ENCODE measurements at regions not wholly inside any gene's neighbourhood (a gene's known extent, or its start where the extent isn't known, plus 50 kb on each side); places are given as distances from the start of the nearest gene placed in this dataset.

DNA sequence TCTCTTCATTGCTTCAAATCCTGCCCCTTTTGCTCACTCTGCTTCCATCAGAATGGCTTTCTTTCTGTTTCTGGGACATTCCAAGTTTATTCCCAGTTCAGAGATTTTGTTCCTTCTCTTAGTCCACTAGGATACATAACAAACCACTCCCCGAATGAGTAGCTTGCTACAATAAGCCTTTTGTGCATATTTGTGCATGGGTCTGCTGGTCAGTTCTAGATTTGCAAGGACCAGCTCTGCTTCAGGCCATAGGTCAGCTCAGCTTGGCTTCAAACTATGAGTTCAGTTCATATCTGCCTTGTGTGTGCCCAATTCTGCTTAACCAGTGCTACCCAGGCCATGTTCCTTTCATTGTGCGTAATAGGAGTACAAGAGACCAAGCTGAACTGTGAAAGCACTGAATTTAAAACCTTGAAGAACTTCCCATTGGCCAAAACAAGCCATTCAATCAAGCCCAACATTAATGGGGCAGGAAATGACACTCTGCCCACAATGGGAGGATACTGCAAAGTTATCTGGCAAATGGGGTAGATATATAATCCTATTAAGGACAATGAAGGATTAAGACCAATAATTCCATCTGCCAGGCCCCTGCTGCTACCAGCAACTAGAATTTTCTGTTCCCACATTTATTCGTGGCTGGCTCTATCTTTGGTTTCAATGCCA is 328.8 kb downstream of the PRELID2 start:
- DNase-seq (ENCODE audit: low spot score), result no peak

DNA sequence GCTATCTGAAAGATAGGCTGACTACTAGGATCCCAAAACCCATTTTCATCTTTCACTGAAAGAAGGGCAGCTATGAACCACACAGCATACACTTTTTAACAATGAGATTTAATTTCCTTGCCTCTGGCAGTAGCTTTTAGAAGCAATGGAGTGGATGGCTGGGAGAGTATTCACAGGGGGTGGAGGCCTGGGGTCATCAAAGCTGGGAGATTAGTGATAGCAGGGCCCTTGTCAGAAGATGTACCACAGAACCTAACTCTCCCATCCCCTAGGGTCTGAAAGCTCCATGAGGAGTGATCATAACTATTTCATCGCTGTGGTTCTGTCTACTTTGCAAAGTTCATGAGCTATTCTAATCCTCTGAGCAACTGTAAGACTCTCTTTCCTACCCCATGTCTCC is 332.2 kb downstream of the PRELID2 start:
- DNase-seq (ENCODE audit: low spot score), result no peak

DNA sequence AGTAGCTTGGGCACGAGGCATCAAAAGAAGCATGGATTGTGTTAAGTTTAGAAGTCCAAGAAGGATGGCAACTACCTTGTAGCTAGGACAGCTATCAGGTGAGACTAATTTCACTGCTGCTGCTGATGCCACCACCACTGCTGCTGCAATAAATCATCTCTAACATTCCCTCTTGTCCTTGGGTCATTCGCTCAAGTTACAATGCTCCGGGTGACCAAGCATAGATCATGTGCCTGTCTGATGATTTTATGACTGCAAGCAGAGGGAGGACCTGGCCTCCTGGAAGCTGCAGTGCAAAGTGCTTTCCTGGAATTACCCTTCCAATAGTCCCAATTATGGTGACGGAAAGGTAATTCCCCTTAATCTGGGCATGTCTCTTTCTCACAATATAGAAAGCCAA is 334.4 kb downstream of the PRELID2 start:
- no peak for DNase-seq (ENCODE audit: low spot score)

DNA sequence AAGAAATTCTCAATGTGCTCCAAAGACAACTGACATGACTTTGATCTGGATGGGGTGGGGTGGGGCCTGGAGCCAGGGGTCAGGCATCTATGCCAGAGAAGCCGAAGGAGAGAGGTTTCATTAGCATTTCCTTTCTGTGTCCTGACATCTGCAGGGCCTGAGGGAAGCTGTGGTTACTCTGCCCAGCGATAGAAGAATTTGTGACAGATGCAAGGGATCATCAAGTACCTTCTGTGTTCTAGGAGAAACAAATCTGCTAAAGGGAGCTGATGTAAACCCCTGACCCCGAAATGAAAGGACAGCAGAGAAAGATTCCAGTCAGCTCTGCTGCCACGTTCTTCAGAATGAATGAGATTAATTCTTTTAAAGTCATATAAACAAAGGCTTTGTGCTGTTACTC is 335.7 kb downstream of the PRELID2 start:
- DNase-seq (ENCODE audit: low spot score), result no peak

DNA sequence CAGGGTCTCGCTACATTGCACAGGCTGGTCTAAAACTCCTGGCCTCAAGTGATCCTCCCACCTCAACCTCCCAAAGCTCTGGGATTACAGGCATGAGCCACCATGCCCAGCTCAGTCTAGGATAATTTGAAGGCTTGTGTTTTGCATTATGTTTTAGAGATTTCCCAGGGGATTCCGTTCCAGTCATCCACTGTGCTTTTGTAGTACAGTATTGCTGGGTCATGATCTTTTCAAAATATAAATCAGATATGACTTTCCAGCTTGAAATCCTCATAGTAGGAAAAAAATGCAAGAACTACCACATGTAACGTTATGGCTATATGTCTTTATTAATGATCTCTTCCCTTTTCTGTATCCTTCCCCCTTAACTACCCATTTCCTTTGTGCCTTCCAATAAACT is 338.1 kb downstream of the PRELID2 start:
- no peak for DNase-seq (ENCODE audit: low spot score)

DNA sequence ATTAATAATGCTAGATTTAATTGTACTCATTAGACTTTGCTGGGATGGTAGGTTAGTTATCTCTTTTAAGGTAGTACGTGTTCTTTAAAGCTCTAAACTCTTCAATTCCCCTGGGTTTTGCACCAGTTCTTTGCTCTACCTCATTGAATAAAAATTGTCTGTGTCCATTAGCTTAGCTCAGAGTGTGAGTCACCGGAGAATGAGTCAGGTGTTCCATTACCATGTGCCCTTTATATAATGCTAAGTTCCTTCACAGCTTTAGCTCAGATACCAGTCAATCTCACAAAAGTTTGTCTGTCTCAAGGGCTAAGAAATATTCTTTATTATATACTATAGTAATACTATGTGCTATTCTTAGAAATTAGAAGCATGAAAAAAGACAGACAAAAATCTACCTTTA is 339.4 kb downstream of the PRELID2 start:
- peak; percentile 45 for DNase-seq (ENCODE audit: low spot score)

DNA sequence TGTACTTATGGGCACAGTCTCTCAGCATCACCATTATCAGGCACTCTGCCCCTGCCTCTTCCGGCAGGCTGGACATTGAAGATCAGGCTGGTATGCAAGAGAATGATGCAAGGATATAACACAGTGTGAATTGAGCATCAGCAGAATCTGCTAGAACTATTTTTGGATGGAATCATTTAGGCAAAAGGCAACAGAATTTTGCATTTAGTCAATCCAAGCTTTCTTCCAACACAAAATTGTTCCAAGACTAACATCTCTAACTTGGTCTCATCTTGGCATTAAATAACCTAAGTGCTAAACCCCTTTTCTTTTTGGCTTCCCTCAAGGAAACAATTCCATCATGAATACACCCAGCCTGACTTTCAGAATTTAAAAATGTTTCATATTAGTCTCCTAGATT is 339.9 kb downstream of the PRELID2 start:
- DNase-seq (ENCODE audit: low spot score), result no peak

DNA sequence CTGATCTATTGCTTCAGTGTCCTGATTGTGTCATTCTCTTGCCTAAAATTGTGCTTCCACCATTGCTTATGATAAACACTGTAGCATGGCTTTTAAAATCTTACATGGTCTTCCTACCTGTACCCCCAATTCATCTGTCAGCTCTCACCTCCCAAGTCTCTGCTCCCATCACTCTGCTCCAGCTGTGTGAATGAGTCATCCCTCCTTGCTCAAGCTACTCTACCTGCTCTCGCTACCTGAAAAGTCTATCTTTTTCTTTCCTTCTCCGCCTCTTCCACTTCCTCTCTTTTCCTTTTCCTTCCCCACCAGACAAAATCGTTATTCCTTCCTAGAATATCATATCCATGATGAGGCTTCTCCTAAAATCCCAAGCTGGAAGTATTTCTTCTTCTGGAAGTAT is 341.7 kb downstream of the PRELID2 start:
- no peak for DNase-seq (ENCODE audit: low spot score)

DNA sequence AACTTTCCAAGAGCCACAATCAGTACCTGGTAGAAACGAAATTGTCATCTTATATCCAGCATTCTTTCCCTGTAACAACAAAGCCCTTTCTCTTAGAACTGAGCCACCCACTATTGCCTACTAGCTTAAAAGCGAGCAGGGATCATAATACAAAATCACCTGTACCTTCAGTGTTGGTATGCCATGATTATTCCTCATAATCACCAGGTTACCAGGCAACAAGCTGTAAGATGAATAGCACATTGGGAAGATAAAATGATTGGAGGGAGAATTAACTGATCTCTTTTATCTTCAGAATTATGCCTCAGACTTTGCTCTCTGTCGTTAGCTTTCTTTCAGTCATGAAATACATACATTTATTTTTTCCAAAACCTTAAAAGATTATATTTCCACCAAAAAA is 345.6 kb downstream of the PRELID2 start:
- no peak for DNase-seq (ENCODE audit: low spot score)

DNA sequence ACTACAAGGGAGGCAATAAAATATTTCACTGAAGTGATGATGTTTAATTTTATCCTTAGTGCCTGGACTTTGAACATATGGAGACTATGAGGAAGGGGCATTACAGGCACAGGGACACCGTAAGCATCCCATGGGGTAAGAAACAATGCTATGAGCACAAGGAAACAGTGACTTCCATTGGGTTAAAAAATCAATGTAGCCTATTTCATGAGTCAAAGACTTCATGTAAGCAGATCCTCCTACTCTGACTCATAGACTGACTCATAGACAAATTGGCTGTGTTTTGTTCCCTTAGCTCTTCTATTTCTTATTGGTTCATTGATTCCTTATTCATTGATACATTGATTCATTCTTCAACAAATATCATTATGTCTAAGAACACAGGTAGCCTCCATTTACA is 351.0 kb downstream of the PRELID2 start:
- peak; percentile 21 for DNase-seq (ENCODE audit: low spot score)

DNA sequence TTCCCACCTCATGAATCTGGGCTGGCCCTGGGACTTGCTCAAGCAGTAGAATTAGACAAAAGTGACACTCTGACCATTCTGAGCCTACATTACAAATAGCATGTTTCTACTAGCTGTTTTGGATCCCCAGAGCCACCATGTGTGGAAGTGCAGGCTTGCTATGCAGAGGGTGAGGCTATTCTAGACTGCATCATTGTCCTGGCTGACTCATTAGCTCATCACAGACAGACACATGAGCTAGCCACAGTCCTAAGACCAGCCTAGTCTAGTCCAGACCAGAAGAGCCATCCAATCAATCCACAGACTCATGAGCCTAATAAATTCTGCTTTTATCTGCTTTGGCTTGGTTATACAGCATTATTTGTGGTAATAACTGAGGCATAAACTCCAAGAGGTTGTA is 351.9 kb downstream of the PRELID2 start:
- no peak for DNase-seq (ENCODE audit: low spot score)

DNA sequence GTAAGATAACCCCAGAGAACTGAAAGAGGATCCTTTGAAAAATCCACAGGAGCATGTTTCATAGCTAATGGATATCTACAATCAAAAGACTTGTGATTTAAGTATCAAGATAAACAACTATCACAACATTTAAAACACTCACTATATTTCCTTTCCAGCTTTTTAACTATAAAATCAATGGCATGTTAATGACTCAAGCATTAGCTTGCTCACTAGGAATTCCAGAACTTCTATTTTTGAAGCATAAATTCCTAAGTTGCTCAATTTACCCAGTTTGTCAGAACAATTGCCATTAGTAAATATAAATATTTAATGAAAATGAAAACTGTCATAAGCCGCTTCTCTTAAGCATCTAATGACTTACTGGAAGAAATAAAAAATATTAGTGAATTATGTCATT is 355.3 kb downstream of the PRELID2 start:
- no peak for DNase-seq (ENCODE audit: low spot score)

DNA sequence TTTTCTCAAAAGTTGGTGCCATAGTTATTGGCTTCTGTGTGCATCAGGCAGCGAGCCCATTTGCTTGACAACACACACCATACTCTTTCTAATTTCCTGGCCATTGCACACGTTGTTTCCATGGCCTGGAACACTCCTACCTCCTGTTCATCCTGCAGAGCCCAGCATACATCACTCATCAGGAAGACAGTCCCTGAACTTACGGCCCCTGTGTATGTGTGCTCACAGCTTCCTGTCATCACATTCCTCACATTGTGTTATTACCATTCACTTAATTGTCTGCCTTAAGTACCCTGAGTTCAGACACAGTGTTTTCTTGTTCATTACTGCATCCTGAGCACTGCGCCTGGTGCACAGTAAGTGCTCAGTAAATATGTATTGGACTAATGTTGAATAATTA is 355.9 kb downstream of the PRELID2 start:
- no peak for DNase-seq (ENCODE audit: low spot score)

DNA sequence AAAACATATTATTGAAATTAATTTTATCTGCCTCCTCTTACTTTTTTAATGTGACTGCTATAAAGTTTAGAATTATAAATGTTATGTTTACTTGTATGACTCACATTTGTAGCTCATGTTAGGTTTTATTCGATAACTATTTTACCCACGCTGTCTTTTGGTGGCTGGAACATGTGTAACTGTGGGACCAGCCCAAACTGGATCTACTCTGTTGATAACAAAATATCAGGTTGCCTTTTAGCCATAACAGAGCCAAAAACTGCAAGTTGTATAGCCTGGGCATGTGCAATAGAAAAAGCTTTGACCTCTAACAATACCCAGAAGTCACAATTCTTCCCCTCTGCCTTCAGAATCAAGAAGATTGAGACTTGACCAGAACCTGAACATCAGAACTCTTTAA is 356.5 kb downstream of the PRELID2 start:
- no peak for DNase-seq (ENCODE audit: low spot score)

DNA sequence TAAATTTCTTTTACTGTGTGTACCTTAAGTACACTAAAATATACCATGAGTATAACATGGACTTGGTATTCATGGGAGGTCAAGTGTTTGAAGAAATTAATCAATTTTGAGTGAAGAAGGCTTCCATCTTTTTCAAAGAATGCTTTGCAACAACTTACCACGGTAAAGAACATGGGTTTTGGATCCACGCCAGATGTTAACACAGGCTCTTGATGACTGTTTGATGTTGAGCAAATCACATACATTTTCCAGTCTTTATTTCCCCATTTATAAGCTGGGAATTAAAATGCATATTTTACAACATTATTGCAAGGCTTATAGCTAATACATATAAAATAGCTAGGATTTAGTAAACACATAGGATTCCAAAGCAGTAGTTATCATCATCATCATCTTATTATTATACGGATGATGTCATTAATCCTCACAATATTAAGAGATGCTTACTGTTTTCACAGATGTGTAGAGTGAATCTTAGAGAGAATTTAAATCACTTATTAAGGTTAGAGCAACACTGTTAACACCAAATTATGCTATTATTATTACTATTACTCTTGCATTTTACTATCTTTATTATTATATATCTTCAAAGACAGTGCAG is 362.0 kb downstream of the PRELID2 start:
- no peak for DNase-seq (ENCODE audit: low spot score)

DNA sequence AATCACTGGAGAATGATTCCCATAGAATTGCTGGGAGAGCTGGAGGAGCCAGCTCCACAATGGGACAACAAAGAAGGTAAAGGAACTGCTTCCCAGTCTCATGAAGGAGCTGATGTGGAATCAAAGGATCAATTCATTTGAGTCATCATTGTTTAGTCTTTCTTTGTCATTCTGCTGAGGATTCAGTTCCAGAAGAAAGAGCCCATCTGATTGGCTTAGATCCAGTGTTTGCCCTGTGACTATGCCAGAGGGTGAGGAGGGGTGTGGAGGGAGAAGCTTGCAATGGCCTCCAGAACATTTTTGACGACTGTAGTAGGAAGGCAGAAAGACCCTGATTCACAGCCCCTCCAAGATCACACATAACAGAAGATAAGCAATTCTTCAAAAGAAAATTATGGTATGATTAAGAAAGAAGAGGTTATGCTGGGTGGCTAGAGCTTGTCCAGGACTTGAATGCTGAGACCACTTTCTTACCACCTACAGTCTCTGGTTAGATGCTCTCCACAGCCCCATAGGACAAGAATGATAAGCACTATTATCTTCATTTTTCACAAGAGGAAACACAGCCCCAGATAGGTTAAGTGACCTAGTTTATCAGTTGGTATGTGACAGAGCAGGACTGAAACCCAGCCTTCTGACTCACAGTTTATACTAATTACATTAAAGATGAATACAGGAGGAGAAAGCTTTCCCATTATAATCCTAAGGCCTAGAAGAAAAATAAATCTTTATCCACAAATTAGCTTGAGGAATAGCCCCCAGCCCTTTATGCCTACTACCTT is 363.1 kb downstream of the PRELID2 start:
- DNase-seq (ENCODE audit: low spot score), result peak; percentile 51

DNA sequence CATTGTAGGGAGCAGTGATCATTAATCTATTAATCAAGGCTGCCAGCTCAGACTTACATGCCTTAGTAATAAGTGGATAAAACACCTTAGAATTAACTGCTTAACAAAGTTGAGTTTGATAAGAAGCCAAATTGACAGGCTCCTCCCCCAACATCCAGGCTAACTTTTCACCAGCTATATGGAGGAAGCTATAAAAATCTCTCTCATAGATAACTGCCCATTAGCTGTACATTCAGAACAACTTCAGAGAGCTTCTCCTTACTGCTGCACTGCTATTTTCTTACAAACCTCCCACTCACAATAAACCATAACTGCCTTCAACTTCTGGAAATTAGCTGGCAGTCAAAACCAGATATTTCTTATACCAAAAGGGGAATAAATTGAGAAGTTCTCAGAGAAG is 364.1 kb downstream of the PRELID2 start:
- no peak for DNase-seq (ENCODE audit: low spot score)

DNA sequence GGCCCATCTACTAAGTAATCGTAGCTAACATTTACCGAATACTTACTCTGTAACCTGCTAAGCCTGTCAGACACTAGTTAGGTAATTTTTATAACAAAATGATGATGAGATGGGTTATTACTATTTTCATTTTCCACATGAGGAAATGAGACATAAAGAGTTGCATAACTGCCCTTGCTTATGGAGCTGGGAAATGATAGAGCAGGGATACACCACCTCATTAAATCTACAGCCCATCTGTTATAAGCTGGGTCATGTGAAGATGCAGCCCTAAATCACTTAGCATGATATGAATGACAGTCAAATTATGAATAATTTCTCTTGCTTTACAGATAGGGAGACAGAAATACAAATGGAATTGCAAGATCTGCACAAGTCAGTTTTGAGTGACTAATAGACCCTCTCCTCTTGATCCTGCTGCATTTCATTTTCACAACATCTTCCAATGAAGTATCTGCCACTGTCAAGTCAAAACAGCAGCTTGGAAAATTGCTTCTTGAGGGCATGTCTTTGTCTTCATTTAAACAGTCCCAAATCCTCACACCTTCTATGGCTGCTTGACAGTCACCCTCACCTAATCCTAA is 364.7 kb downstream of the PRELID2 start:
- no peak for DNase-seq (ENCODE audit: low spot score)

DNA sequence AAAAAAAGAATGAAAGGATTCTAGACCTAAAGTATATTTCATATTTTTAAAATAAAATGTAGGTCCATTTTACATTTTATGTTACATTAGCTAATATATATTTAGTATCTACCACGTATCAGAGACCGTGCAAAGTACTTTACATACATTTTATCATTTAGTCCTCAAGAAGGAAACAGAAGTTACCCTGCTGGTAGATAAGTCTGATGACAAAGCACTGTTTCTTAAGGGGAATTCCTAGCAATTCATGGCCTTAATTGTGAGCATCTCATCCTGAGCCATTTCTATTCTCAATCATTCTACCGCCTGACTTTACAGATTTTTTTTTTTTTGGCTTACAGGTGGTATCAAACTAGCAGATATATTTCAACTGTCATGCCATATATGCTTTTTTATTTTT is 367.7 kb downstream of the PRELID2 start:
- DNase-seq (ENCODE audit: low spot score), result no peak

DNA sequence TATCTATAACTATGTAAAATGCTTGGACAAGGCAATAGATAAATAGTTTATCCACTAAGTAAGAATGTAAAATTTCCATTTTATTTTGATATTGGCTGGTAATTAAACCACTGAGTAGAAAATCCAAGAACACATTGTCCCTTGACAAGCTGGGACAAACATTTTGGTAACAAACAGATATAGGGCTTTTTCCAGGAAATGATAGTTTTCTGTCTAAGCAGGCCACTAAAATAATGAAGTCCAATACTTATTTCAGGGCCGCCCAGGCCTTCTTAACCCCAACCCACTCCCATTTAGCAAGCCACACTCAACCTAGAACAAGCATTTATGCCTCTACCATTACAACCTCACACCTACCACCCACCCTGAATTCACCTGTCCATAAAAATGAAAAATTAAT is 368.6 kb downstream of the PRELID2 start:
- DNase-seq (ENCODE audit: low spot score), result no peak

DNA sequence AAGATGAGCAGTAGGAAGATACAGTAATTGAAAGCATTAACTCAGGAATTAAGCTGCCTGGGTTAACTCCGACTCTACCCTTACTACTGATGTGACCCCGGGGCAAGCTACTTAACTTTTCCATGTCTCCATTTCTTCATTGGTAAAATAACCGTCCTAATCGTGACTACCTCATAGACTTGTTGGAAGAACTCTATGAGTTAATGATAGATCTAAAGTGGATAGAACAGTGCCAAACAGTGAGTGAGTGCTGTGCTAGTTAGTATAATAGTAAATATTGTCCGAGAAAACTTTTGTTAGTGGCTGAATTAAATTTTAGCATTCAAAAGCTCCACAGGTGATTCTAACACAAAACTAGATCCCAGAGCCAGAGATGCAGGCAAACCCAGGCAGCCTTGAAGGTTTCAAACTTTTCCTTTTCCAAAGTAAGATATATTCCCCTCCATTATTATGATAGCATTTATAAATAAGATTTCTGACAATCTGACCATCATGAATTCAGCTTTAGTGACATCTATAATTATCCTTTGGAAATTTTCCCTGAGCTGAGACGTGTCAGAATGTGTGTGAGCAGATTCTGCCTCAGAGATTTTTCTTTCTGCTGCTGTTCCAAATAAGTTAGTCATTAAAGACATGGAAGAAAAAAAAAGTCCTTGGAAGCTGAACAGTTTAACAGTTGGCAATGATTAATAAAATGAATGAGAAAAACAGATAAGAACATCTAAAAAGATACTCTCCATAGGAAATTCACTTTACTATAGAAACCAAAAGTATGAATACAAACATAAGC is 369.5 kb downstream of the PRELID2 start:
- no peak for DNase-seq (ENCODE audit: low spot score)

DNA sequence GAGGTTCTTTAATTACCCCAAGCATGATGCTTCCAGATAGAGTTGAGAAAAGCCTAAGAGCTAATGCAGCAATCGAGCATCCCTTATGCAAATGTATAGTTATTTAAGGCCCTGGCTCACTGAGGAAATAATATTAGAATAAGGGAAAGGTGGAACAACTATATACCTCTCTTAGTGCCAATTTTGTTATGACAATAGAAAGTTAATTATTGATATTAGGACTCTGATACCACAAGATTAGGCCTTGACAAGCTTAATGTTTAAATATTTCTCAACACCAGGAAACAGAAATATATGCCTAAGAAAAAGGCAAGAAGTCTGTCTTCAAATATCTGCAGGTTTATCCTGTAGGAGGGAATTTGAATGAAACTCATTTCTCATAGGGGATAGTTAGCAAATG is 371.0 kb downstream of the PRELID2 start:
- no peak for DNase-seq (ENCODE audit: low spot score)
